HG03378 (cell line): ENCODE measurements at regions not wholly inside any gene's neighbourhood (a gene's known extent, or its start where the extent isn't known, plus 50 kb on each side); places are given as distances from the start of the nearest gene placed in this dataset.

Experiments used
- ATAC-seq: cut with Tn5 transposase; IDR thresholded peaks from one replicate; pipeline ENCODE4 v1.9.1; 2021; ENCODE audit warnings: mild to moderate bottlenecking, moderate library complexity; ENCODE audit not compliant: unreplicated experiment

DNA sequence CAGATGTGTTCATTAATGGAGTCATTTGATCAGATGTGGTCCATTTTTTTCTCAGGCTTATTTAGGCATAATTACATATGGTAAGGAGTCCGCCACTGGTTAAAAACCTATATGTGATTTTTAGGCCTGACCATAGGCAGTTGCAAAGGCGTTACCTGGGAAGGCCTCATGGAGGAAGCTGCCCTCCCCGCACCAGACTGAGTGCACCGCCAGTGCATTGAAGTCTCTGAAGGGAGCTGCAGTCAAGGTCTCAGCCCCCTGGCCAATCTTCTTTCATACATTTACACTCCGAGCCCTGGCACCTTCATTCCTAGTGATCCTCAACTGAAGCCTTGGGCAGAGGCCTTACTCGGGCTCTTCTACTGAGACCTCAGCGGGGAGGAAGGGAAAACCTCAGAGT, 898.2 kb upstream of the AGA start:
- ATAC-seq: no peak

DNA sequence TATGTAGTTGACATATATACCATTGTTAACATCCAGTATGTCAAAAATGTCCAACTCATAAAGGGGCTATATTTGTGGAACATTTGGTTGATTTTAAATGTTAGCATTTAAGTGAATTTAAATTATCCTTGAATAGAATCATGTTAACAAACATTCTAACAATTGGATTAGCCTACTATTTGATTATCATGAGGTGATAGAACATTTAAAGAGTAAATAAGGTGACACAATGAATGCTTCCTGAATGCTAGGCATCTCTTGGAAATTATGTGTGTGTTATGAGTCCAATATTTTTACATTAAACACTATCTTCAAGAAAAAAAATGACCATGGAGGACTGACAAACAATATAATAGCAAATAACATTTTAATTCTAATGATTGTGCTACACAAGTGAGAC, 901.9 kb upstream of the AGA start:
- no peak for ATAC-seq

DNA sequence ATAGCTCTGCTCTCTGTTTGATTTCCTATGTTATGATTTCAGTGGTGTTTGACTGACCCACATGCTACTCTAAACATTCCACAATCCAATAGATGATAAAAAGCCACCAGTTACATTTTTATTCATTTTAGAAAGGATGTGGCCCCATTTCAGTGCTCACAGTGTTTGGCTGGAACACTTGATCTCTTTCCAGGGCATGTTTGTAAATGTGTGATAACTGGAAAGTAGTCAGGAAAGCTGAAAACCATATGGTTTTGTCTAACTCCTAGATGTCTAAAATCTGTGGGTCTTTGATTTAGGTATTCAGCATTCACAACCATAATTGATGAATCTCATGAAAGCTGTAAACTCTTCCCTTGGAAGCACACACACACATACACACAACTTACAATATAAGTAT, 904.9 kb upstream of the AGA start:
- no peak for ATAC-seq

DNA sequence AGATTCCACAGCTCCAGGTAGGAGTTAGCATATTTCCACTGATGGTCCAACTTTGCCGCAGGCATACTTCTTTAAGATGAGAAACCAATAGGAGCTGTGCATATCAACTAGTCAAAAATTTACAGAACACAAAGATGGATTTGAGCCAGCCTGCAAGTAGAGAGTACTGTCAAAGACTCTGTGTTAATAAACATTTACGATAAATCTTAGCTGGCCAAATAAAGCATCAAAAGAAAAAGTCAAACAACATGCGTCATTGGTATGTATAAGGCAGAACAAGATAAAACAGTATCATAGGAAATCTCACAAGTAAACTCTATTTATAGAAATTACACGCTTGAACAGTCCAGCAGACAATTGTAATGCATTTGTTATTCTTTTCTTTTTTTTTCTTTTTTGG, 907.4 kb upstream of the AGA start:
- ATAC-seq: no peak

DNA sequence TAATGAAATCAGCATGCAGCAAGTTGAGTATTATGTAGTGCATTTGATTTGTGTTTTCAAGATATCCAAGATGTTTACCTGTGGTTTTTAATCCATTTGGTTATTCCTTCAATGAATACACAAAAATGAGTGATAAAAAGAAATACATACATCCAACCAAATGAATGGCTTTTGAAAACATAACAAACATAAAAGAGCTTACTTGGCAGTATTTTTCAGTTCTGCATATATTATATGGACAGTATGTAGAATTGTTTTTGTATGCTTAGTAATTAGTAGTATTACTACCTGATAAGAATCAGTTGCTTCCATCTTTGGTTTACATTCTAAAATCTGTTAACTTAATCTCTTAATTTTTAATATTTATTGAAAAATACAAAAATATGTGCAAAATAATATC, 908.9 kb upstream of the AGA start:
- no peak for ATAC-seq

DNA sequence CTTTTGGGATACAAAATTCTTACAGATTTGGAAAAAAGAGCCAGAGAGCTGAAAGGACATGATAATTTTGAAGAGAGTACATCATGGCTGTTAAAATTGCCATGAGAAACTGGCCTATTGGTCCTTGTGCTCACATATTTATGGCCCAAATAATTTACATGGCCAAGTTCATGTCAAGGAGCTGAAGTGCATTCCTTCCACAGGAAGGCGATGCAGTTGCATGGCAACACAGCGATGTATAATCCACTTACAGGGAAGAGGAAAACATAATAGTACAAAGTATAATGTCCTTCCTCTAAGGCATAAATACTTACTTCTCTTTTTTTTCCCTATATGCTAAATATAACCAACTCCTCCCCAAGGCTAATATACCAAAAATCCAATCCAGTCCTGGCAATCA, 914.5 kb upstream of the AGA start:
- ATAC-seq: no peak

DNA sequence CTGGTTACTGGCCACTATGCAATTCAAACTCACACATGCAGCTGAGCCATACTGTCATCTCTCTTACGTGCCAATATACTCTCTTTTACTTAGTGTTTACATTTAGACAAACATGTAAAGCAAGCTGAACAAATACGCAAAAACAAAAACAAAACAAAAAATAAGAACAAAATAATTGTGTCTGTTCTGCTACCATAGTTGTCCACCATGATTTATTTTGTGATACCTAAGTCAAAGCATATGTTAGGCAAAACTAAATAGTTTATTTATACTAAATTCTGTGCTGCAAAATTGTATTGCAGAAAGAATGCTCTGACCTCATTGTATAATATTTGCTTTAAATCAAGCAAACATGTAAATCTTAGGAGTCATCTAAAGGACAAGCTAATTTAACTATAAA, 943.2 kb upstream of the AGA start:
- ATAC-seq: no peak

DNA sequence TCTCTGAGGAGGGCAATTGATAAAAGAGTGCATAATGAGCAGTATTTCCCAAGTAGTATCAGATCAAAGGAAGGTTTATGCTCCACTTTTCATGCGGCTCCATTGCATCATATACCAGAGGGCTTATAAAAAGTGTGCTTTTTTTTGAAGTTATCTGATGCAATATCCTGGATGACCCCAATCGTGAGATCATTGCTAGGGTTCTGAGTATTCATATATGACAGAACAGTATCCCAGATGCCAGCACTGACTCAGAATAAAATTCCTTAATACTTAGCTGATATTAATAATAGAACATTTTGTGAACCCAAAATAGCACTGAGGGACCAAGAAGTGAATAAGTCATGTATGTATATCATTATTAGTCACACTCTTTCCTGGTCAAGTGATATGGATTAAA, 945.5 kb upstream of the AGA start:
- no peak for ATAC-seq

DNA sequence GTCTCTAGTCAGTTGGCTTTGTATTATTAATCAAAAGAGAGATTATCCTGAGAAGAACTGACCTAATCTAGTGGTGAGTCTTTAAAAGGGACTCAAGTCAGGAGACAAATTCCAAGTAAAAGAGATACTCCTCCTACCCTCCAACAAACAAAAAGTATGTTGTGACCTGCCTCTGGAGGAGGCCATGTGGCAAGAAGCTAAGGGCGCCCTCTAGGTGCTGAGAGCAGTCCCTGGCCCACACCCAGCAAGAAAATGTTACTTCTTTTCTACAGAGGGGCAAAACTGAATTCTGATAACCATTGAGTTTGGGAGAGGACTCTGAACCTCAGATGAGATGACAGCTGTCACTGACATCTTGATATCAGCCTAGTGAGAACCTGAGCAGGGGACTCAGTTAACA, 953.6 kb upstream of the AGA start:
- no peak for ATAC-seq

DNA sequence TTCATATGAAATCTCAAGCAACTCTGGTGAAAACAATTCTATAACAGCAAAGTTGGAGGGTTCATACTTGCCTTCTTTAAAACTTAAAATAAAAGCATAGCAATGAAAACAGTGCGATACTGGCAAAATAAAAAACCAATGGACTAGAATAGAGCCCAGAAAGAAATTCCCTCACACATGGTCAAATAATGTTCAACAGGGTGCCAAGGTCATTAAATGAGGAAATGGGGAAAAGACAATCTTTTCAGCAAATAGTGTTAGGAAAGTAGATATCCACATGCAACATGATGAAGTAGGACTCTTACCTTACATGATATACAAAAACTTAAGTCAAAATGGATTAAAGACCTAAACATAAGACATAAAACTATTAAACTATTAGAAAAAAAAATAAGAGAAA, 970.2 kb upstream of the AGA start:
- no peak for ATAC-seq

DNA sequence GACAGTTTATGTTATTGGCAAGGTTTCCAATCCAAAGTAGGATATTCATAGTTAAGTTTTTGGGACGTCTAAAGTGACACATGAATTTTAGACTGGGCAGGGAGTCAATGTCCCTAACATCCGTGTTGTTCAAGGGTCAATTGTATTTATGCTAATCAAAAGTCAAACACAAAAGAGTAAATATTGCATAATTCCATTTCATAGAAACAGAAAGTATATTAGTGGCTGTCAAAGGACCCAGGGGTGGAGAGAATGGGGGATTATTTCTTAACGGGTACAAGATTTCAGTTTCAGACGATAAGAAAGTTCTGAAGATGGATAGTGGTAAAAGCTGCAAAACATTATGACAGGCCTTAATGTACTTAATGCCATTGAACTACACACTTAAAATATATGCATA, 971.8 kb upstream of the AGA start:
- no peak for ATAC-seq

DNA sequence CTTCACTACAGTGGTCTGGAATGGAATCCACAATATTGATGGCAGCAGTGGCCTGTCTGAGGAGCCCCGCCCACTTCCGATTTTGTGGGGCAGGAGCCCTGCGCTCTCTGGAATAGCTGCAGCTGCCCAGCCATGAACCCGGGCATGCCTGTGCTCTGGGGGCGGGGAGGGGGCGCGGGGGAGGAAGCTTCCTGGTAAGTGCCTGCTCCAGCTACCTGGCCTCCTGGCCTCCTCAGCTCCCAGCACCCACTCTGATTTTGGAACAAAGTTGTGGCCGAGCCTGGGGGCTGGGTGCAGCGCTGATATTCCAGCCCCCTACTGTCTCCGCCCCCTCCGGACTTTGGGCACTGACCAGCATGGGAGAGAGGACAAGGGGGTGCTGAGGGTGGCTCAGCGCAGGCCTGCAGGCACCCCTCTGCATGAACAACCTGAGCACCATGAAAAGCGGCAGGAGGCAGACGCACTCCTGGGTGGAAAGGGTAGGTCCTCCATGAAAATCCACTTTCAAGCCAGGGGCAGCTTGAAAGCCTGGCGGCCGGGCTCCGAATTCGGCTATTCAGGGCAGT, 972.7 kb upstream of the AGA start:
- ATAC-seq: no peak

DNA sequence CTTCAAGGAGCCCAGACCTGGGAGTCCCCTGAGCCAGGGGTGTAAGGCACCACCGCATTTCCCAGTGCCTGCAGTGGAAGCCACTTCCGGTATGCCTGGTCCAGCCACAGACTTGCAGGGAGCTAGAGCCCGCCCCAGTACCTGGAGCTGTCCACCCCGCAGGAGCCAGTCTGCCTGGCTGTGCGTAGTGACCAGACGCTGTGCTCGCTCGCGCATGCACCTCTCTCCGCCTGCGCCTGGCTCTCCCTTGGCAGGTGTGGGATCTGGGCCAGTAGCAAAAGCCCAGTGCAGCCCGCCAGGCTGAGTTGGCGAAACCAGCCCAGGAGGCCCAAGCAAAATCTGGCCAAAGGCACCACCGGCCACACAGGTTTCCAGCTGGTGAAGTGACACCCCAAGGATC, 973.7 kb upstream of the AGA start:
- no peak for ATAC-seq

DNA sequence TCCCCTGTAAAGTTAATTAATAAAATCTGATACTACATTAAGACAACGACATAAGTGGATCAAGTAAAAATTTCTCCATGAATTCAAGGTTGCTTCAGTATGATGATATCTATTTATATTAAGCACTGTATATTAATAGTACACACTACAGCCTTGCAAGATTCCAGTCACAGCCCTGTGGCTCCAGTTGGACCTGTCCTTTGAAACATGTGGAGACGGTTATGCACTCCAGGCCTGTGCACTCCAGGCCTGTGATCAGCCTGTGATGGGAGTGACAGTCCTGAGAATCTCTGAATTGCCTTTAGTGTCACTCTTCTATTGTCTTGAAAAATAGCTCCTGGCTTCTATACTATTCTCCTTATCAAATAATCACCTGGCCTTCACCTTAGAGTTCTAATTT, 981.1 kb upstream of the AGA start:
- no peak for ATAC-seq

DNA sequence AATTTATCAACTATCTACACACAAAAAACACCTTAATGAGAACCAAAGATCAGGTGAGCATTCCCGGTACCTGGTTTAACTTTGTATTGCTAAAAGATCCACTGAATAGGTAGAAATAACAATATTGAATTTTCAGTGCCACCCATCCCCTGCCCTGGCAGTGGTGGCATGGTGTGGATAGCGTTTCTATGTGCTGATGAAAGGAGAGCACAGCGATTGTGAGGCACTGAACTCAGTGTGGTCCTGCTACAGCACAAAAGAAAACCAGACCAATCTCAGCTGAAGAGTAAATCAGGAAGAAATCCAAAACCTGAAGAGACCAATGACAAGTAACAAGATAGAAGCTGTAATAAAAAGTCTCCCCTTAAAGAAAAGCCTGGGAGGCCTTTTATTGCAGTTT, 984.6 kb upstream of the AGA start:
- ATAC-seq: no peak

DNA sequence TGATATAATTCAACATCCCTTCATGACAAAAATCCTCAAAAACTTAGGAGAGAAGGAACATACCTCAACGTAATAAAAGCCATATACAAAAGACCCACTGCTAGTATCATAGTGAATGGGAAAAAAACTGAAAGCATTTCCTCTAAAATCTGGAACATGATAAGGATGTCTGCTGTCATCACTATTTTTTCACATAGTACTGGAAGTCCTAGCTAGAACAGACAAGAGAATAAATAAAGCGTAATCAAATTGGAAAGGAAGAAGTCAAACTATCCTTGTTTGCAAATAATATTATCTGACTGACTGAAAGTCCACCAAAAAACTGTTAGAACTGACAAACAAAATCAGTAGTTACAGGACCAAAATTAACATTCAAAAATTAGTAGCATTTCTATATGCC, 985.4 kb upstream of the AGA start:
- ATAC-seq: no peak

DNA sequence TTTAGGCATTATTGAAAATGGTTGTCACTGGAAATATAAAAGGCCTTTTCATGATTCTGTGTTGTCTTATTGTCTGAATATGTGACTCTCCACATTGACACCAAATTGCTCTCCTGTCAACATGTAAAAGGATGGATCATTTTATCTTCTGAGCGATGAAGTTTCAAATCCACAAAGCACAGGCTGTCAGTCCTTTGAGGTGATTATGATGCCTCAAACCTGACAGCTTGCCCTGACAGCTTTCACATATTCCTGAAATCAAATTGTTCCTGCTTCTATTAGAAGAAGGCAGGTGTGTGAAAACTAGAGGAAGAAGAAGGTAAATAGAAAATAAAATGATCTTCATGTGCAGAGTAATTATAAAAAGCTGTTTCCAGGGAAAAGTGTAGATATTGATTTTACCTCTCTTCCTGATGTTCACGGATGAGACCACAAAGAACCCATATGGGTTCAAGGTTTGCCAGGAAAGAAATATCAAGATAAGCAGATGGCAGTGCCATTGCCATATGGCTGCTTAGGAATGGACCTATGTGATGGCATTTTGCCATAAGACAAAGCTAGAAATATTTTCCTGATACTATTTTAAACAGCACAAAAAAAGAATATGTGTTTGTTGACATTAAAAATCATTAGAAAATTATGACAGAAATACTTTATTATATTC, 1006.3 kb upstream of the AGA start:
- no peak for ATAC-seq

DNA sequence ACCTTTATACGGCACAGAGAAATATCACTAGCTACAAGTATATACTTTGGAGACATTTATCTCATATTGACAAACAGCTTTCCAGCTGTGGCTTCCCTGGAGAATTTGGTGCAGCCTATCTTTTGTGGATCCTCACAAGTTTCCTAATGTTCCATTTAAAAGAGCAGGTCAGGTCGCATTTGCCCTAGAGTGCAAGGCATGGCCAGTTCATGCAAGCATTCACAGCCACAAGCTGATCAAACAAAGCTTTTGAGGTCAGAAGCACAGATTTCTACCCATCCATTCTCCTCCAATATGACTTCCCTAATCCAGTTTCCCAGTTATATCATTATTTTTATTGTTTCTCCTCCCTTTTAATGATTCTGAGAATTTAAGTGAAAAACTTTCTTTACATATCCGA, 1008.4 kb upstream of the AGA start:
- ATAC-seq: no peak

DNA sequence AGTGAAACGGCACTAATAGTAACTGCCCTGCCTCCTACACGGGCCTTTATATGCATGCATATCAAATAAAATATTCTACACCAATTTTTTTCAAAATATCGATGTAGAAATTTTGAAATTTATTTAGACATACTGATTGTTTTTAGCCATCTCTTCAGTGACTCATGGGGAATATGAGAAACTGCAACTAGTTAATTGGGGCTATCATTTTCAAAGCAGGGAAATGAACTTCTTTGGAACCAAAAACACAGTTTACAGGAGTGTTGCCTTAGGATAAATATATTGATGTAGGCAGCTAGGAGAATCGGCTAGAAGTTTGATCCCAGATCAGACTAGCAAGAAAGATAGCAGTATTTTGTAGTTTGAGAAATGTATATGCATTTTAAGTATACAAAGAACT, 1010.8 kb upstream of the AGA start:
- ATAC-seq: no peak

DNA sequence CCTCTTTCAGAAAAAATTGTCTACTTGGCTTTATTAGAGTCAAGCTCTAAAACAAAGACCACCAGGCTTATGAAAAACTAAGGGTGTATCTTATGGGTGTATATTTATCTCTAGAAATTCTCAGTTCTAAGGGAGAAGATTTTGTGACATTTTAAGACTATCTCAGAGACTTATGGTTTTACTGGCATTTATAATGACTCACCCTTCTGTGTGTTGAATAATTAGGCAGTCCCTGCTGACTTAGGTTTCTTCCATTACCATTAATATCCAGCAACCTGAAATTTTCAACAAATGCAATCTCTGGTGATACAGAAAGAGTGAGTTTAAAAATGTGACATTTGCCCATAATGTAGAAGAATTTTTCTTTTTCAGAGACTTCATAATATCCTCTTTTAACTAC, 1015.0 kb upstream of the AGA start:
- ATAC-seq: no peak

DNA sequence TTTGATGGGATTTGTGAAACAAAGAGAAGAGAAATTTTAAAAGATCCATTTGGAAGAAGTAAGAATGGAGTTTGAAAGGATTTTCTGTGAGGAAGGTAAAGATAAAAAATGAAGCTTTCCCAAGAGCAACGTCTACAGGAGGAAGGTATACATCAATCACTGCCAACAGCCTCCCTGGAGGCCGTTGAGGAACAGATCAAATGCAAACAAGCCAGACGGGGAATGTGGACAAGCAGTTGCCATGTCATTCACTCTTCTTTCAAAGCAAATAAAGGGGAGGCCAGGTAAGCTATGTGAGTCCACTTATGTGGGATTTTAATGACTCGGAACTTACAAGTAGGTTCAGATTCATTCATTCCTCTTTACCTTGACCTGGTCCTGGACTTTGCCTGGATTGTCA, 1020.5 kb upstream of the AGA start:
- no peak for ATAC-seq

DNA sequence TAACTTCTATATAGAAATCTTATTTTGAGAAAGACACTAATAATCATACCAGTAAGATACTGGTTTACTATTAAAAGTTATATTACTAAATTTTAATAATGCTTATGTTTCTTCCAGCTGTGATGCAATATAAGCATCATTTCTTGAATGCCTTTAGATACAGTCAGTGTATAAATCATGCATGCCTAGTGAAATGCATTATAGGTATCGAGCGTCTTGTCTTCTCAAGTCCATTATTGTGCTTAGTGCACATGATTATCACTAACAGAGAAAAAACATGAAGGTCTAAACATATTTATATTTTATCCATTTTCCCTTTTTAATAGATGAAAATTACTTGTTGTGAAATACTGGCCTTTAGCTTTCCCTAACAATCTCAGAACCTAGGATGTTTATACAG, 1021.5 kb upstream of the AGA start:
- ATAC-seq: no peak

DNA sequence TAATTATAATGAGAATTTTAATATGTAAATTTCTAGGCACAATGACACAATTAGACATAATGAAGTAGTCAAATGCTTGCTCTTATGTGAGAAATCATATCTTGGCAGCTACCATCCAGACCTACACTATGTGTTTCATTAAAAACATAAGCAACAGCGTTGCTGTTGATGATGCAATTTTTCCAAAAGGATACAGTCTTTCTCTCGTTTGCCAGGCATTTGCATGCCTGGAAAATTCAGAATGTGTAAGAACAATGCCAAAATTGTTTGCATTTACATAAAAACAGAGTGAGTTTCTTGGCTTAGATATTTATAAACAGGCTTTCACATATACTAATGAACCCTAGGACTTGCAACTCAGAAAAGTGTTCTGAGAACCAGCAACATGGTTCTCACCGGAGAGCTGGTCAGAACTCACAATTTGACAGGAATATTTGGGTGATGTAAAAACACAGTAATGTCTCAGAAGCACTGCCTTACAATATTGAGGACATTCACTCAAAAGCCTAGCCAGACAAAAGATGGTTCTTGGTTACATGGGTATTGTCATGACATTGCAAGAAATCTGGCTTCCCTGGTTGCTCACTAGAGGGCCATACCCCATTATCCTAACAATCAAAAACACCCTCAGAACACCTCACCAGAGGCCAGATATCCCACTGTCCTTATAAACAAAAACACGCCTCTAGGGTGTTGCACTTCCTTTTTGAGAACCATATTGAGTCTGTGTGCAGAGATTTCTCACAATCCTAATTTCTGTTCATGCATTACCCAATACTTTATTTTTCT, 1029.0 kb upstream of the AGA start:
- ATAC-seq: no peak
